H1 (cell line): ENCODE measurements at regions not wholly inside any gene's neighbourhood (a gene's known extent, or its start where the extent isn't known, plus 50 kb on each side); places are given as distances from the start of the nearest gene placed in this dataset.

Experiments
- CTCF ChIA-PET: fragments of 300-600 bp; sonication (Branson Sonifier 250); formaldehyde crosslinking; loops from one replicate; lab custom pipeline; 2021; ENCODE audit not compliant: partially characterized antibody; lab: Charles Lee
- POLR2A ChIA-PET: fragments of 300-600 bp; sonication (Branson Sonifier 250); formaldehyde crosslinking; loops from one replicate; lab custom pipeline; 2021; ENCODE audit warnings: inconsistent platforms; ENCODE audit not compliant: partially characterized antibody; lab: Charles Lee
- DNase-seq, 2 experiments: peaks; one replicate each; pipeline versions ENCODE4 v3.0.0 to v3.0.0-alpha.2; 2010 to 2022; ENCODE audit warnings: low spot score in 2 of 2, low read depth in 1 of 2, mixed read lengths in 1 of 2
- FAIRE-seq: peaks from 2 replicates; lab custom pipeline; 2011; peaks lifted over from hg19 to GRCh38; lab: Jason Lieb, UNC
- H2AFZ ChIP-seq: 2 replicates; pipeline ENCODE4 v1.8.1; 2012; ENCODE audit warnings: low read length, inconsistent platforms
- H2AK5ac ChIP-seq: 2 replicates; pipeline ENCODE4 v1.6.1; 2013; ENCODE audit warnings: low read depth, low read length
- H2BK120ac ChIP-seq: replicated peaks from 2 replicates; pipeline ENCODE3; 2013; ENCODE audit warnings: low read depth, low read length, inconsistent platforms
- H2BK12ac ChIP-seq: 2 replicates; pipeline ENCODE4 v1.6.1; 2013; ENCODE audit warnings: low read depth, low read length
- H2BK15ac ChIP-seq: 2 replicates; pipeline ENCODE4 v1.6.1; 2013; ENCODE audit warnings: low read length
- H2BK20ac ChIP-seq: 2 replicates; pipeline ENCODE4 v1.6.1; 2013; ENCODE audit warnings: low read length
- H2BK5ac ChIP-seq: 2 replicates; pipeline ENCODE4 v1.6.1; 2013; ENCODE audit warnings: low read depth, low read length
- H3K14ac ChIP-seq: 2 replicates; pipeline ENCODE4 v1.6.1; 2013; ENCODE audit warnings: inconsistent platforms; ENCODE audit not compliant: insufficient read length
- H3K18ac ChIP-seq: 2 replicates; pipeline ENCODE4 v1.6.1; 2013; ENCODE audit warnings: low read length; ENCODE audit errors: extremely low read depth
- H3K23ac ChIP-seq: 2 replicates; pipeline ENCODE4 v1.6.1; 2013; ENCODE audit warnings: inconsistent platforms; ENCODE audit not compliant: insufficient read length
- H3K23me2 ChIP-seq: 2 replicates; pipeline ENCODE4 v1.6.1; 2013; ENCODE audit warnings: low read depth, low read length
- H3K27ac ChIP-seq: 2 replicates; pipeline ENCODE4 v1.6.1; 2011; ENCODE audit warnings: low read depth, low read length, inconsistent platforms
- H3K27me3 ChIP-seq, 4 experiments: replicated peaks in 1 of 4; 1 replicate in 1 of 4; 2 replicates in 3 of 4; pipeline versions ENCODE4 v1.6.1 to v1.8.1; 2011 to 2013; ENCODE audit warnings: low read length in 3 of 4, mild to moderate bottlenecking in 3 of 4, inconsistent platforms in 2 of 4, mixed read lengths in 2 of 4, moderate library complexity in 1 of 4; ENCODE audit not compliant: control insufficient read depth in 3 of 4, insufficient read depth in 3 of 4; ENCODE audit errors: extremely low read depth in 1 of 4
- H3K36me3 ChIP-seq, 4 experiments: 2 replicates each; pipeline versions ENCODE4 v1.6.1 to v1.8.1; 2011 to 2013; ENCODE audit warnings: mild to moderate bottlenecking in 4 of 4, low read length in 3 of 4, moderate library complexity in 2 of 4, control low read depth in 1 of 4, inconsistent platforms in 1 of 4; ENCODE audit not compliant: insufficient read depth in 4 of 4, control insufficient read depth in 2 of 4
- H3K4ac ChIP-seq: replicated peaks from 2 replicates; pipeline ENCODE3; 2013; ENCODE audit warnings: low read length, low read depth, mixed read lengths, inconsistent platforms; ENCODE audit not compliant: insufficient read length
- H3K4me1 ChIP-seq, 4 experiments: replicated peaks in 1 of 4; 1 replicate in 1 of 4; 2 replicates in 3 of 4; pipeline versions ENCODE4 v1.6.1 to v1.8.1; 2011 to 2013; ENCODE audit warnings: low read length in 3 of 4, inconsistent platforms in 2 of 4, mixed read lengths in 1 of 4; ENCODE audit not compliant: insufficient read depth in 4 of 4, control insufficient read depth in 3 of 4
- H3K4me2 ChIP-seq, 2 experiments: 2 replicates each; pipeline versions ENCODE4 v1.6.1 to v1.8.1; 2011 to 2013; ENCODE audit warnings: low read depth in 2 of 2, low read length in 2 of 2, control low read depth in 1 of 2, inconsistent platforms in 1 of 2, mild to moderate bottlenecking in 1 of 2; ENCODE audit not compliant: insufficient read depth in 1 of 2
- H3K4me3 ChIP-seq, 4 experiments: fragments of 200-600, 300-600 bp in 1 of 4; sonication (generic), shearing (Covaris generic), sonication (Bioruptor Twin) in 1 of 4; 2 replicates each; pipeline versions ENCODE4 v1.5.1 to v1.8.1; 2011 to 2016; ENCODE audit warnings: low read length in 4 of 4, low read depth in 3 of 4, control low read depth in 2 of 4, inconsistent platforms in 2 of 4, mild to moderate bottlenecking in 2 of 4, mixed read lengths in 1 of 4, moderate library complexity in 1 of 4; ENCODE audit not compliant: insufficient read depth in 2 of 4; ENCODE audit errors: extremely low read depth in 1 of 4
- H3K56ac ChIP-seq: replicated peaks from 2 replicates; pipeline ENCODE3; 2013; ENCODE audit warnings: low read depth, mild to moderate bottlenecking, mixed read lengths, low read length, inconsistent platforms; ENCODE audit not compliant: insufficient read length
- H3K79me1 ChIP-seq: 2 replicates; pipeline ENCODE4 v1.6.1; 2013; ENCODE audit warnings: low read depth, low read length, control low read depth
- H3K79me2 ChIP-seq, 2 experiments: 2 replicates each; pipeline versions ENCODE4 v1.6.1 to v1.8.1; 2012 to 2013; ENCODE audit warnings: low read length in 2 of 2, mild to moderate bottlenecking in 2 of 2, inconsistent platforms in 1 of 2; ENCODE audit not compliant: insufficient read depth in 2 of 2, control insufficient read depth in 1 of 2
- H3K9ac ChIP-seq, 4 experiments: replicated peaks in 1 of 4; 1 replicate in 1 of 4; 2 replicates in 3 of 4; pipeline versions ENCODE4 v1.6.1 to v1.8.1; 2011 to 2013; ENCODE audit warnings: low read depth in 3 of 4, low read length in 3 of 4, control low read depth in 2 of 4, mild to moderate bottlenecking in 2 of 4, moderate library complexity in 2 of 4, inconsistent platforms in 1 of 4; ENCODE audit errors: extremely low read depth in 1 of 4
- H3K9me3 ChIP-seq, 2 experiments: 2 replicates each; pipeline versions ENCODE4 v1.6.1 to v1.8.1; 2012 to 2013; ENCODE audit warnings: mild to moderate bottlenecking in 2 of 2, moderate library complexity in 2 of 2, control low read depth in 1 of 2, inconsistent platforms in 1 of 2, low read depth in 1 of 2, low read length in 1 of 2, mixed read lengths in 1 of 2; ENCODE audit not compliant: insufficient read depth in 2 of 2
- H4K20me1 ChIP-seq, 2 experiments: replicated peaks in 1 of 2; 2 replicates each; pipeline versions ENCODE3 to v1.8.1; 2011 to 2013; ENCODE audit warnings: inconsistent platforms in 2 of 2, low read length in 2 of 2, mild to moderate bottlenecking in 1 of 2; ENCODE audit not compliant: insufficient read depth in 2 of 2, control insufficient read depth in 1 of 2
- H4K5ac ChIP-seq: 2 replicates; pipeline ENCODE4 v1.6.1; 2013; ENCODE audit warnings: low read length, low read depth, mixed read lengths, inconsistent platforms; ENCODE audit not compliant: insufficient read length
- H4K8ac ChIP-seq: 2 replicates; pipeline ENCODE4 v1.8.0; 2013; ENCODE audit warnings: mild to moderate bottlenecking, moderate library complexity, low read length, inconsistent platforms; ENCODE audit not compliant: insufficient read depth; ENCODE audit errors: extremely low read depth
- H4K91ac ChIP-seq: replicated peaks from 2 replicates; pipeline ENCODE3; 2013; ENCODE audit warnings: low read length, mixed read lengths, inconsistent platforms; ENCODE audit not compliant: insufficient read length
- CREB1 ChIP-seq: IDR thresholded peaks from 2 replicates; pipeline ENCODE4 v1.6.1; 2012; ENCODE audit warnings: inconsistent platforms
- CTBP2 ChIP-seq: IDR thresholded peaks from 2 replicates; pipeline ENCODE4 v1.7.0; 2011; ENCODE audit warnings: borderline replicate concordance, mild to moderate bottlenecking, moderate library complexity, mixed read lengths, low read length; ENCODE audit not compliant: insufficient read depth, insufficient read length
- EP300 ChIP-seq, 2 experiments: IDR thresholded peaks; 1 replicate in 1 of 2; 2 replicates in 1 of 2; pipeline ENCODE4 v1.6.1; 2011 to 2012; ENCODE audit warnings: low read depth in 2 of 2, low read length in 2 of 2, mild to moderate bottlenecking in 2 of 2, borderline replicate concordance in 1 of 2, inconsistent platforms in 1 of 2, moderate library complexity in 1 of 2
- HDAC2 ChIP-seq, 2 experiments: fragments of 300-600 bp in 1 of 2; sonication (generic) in 1 of 2; IDR thresholded peaks; 2 replicates each; pipeline ENCODE4 v1.6.1; 2011 to 2012; ENCODE audit warnings: low read depth in 2 of 2, low read length in 2 of 2, mild to moderate bottlenecking in 2 of 2, moderate library complexity in 2 of 2, borderline replicate concordance in 1 of 2, inconsistent platforms in 1 of 2
- POLR2A ChIP-seq, 2 experiments: IDR thresholded peaks; 1 replicate in 1 of 2; 2 replicates in 1 of 2; pipeline ENCODE4 v1.6.1; 2011; ENCODE audit warnings: low read depth in 2 of 2, low read length in 2 of 2, mild to moderate bottlenecking in 2 of 2; ENCODE audit errors: control extremely low read depth in 1 of 2
- RBBP5 ChIP-seq: IDR thresholded peaks from 2 replicates; pipeline ENCODE4 v1.7.1; 2012; ENCODE audit warnings: low read depth, mild to moderate bottlenecking, inconsistent platforms, low read length, moderate library complexity, borderline replicate concordance
- RFX5 ChIP-seq: IDR thresholded peaks from 2 replicates; pipeline ENCODE4 v1.6.1; 2011; ENCODE audit warnings: low read depth, low read length, improper control_type of control experiment, borderline replicate concordance
- SIRT6 ChIP-seq: IDR thresholded peaks from one replicate; pipeline ENCODE4 v1.7.1; 2012; ENCODE audit warnings: low read length, inconsistent platforms
- SUZ12 ChIP-seq: fragments of 200-600 bp; sonication (generic); IDR thresholded peaks from 2 replicates; pipeline ENCODE4 v1.6.1; 2012; ENCODE audit warnings: mild to moderate bottlenecking, inconsistent platforms, low read length, moderate library complexity, mixed read lengths
- USF2 ChIP-seq: IDR thresholded peaks from 2 replicates; pipeline ENCODE4 v1.6.1; 2011; ENCODE audit warnings: low read length, improper control_type of control experiment
- WGBS, 2 experiments: shearing (Covaris generic) in 1 of 2; methylation state at CpG; one replicate each; pipeline versions ENCODE4 v1.1.6 to v1.1.7; 2013 to 2015; ENCODE audit warnings: low lambda C conversion rate in 2 of 2, mixed read lengths in 2 of 2, inconsistent platforms in 1 of 2, low coverage in 1 of 2, missing lambda C conversion rate in 1 of 2; ENCODE audit not compliant: insufficient replicate concordance in 2 of 2, insufficient coverage in 1 of 2, insufficient read length in 1 of 2; ENCODE audit errors: extremely low coverage in 1 of 2, missing lambda C conversion rate in 1 of 2; 5-methylcytosine and 5-hydroxymethylcytosine counted together
- TF ChIP-seq, protein P1 (sequence below), 3 experiments: IDR thresholded peaks; 1 replicate in 2 of 3; 2 replicates in 1 of 3; pipeline versions ENCODE4 v1.5.1 to v1.6.1; 2011; ENCODE audit warnings: low read length in 3 of 3, mild to moderate bottlenecking in 3 of 3, inconsistent platforms in 2 of 3, low read depth in 1 of 3, moderate library complexity in 1 of 3; ENCODE audit not compliant: insufficient read depth in 1 of 3; ENCODE audit errors: control extremely low read depth in 1 of 3

DNA sequence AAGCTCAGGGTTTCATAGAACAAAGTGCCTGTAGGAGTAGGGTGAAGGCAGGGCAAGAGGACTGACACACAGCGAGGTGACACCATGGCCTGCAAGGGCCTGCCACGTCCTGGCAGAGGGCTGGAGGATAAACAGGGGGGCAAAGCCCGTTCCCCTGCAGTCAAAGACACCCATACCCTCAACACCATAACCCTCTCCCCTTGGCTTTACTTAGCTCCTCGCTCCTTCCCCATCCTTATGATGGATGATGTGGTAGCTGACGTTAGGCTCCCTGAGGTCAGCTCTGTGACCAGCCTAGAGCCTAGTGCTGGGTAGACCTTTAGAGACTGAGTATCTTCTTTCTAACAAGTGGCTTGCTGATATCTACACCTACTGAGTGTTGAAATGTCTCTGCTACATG, 683.3 kb upstream of the HS6ST1 start:
- Histone ChIP-seq H2BK12ac (no peak overlapping the region), H4K20me1 (no peaks in the 10 kb centered on the region), H3K4me1 (no peaks in the 10 kb centered on the region), H3K4me2 (no peak overlapping the region), H4K91ac (no peak overlapping the region), H2BK20ac (no peak overlapping the region), H2BK15ac (no peak overlapping the region), H3K9ac (no peak overlapping the region), H3K56ac (no peak overlapping the region), H2AFZ (no peak overlapping the region), H2BK120ac (no peak overlapping the region), H3K4me3 (no peak overlapping the region), H3K18ac (no peak overlapping the region), H3K23ac (no peak overlapping the region), H3K79me1 (no peaks in the 10 kb centered on the region), H3K23me2 (no peaks in the 10 kb centered on the region), H4K8ac (no peak overlapping the region), H3K36me3 (no peaks in the 10 kb centered on the region), H3K4ac (no peak overlapping the region), H2BK5ac (no peak overlapping the region), H4K5ac (no peak overlapping the region), H3K27ac (no peak overlapping the region), H3K9me3 (no peaks in the 10 kb centered on the region; a peak in 1 of 4 replicates), H3K79me2 (no peaks in the 10 kb centered on the region), H2AK5ac (no peak overlapping the region), H3K27me3 (no peaks in the 10 kb centered on the region), H3K14ac (no peak overlapping the region)
- WGBS, 2 experiments = 93% methylated on average over 5 of the region's 5 CpGs; no CpG with 5 or more reads in 1 of the 2 experiments
- ChIA-PET POLR2A (no interaction called here), CTCF (interaction anchor here (0.7 kb wide), 1 partner anchor 186 kb away, joined by 3 read pairs; no protein-coding TSS in a partner anchor)
- FAIRE-seq = no peak
- no peak for DNase-seq
- no peak for TF ChIP-seq CREB1
- no peak for TF ChIP-seq EP300 (IDR thresholded peaks at IDR 0.05; ENCODE audit: borderline replicate concordance in 1 of 2, low read depth in 2 of 2, low read length in 2 of 2)
- TF ChIP-seq SUZ12 = no peak
- no peak for TF ChIP-seq SIRT6
- no peak for TF ChIP-seq USF2
- no peak for TF ChIP-seq HDAC2 (IDR thresholded peaks at IDR 0.05; ENCODE audit: borderline replicate concordance in 1 of 2, low read depth in 2 of 2, low read length in 2 of 2)
- no peak for TF ChIP-seq RBBP5
- no peak for TF ChIP-seq POLR2A (IDR thresholded peaks at IDR 0.05; ENCODE audit: control extremely low read depth in 1 of 2, low read depth in 2 of 2, low read length in 2 of 2)
- TF ChIP-seq RFX5 = no peak
- no peak for TF ChIP-seq CTBP2
- TF ChIP-seq, protein P1, sequence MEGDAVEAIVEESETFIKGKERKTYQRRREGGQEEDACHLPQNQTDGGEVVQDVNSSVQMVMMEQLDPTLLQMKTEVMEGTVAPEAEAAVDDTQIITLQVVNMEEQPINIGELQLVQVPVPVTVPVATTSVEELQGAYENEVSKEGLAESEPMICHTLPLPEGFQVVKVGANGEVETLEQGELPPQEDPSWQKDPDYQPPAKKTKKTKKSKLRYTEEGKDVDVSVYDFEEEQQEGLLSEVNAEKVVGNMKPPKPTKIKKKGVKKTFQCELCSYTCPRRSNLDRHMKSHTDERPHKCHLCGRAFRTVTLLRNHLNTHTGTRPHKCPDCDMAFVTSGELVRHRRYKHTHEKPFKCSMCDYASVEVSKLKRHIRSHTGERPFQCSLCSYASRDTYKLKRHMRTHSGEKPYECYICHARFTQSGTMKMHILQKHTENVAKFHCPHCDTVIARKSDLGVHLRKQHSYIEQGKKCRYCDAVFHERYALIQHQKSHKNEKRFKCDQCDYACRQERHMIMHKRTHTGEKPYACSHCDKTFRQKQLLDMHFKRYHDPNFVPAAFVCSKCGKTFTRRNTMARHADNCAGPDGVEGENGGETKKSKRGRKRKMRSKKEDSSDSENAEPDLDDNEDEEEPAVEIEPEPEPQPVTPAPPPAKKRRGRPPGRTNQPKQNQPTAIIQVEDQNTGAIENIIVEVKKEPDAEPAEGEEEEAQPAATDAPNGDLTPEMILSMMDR (IDR thresholded peaks at IDR 0.05; ENCODE audit: control extremely low read depth in 1 of 3, insufficient read depth in 1 of 3, low read depth in 1 of 3, low read length in 3 of 3) = no peak
